Neuronal stem cell (in vitro differentiated cells): ENCODE measurements at regions not wholly inside any gene's neighbourhood (a gene's known extent, or its start where the extent isn't known, plus 50 kb on each side); places are given as distances from the start of the nearest gene placed in this dataset.
"Not testable (repeated sequence)": the region's sequence is repeated elsewhere in the genome, so short reads cannot be mapped to it uniquely, and the experiment has no call there.

Experiments used
- DNase-seq: peaks from one replicate; pipeline ENCODE4 v3.0.0-alpha.2; 2013; ENCODE audit warnings: low spot score
- H2AFZ ChIP-seq: one replicate; pipeline ENCODE4 v1.6.1; 2013; ENCODE audit warnings: mild to moderate bottlenecking, low read length, inconsistent platforms
- H2AK5ac ChIP-seq: 2 replicates; pipeline ENCODE4 v1.6.1; 2013; ENCODE audit warnings: low read depth, mild to moderate bottlenecking, inconsistent platforms, low read length, moderate library complexity, mixed read lengths
- H2BK120ac ChIP-seq: 2 replicates; pipeline ENCODE4 v1.6.1; 2013; ENCODE audit warnings: low read depth, mild to moderate bottlenecking, inconsistent platforms, low read length, moderate library complexity, mixed read lengths
- H2BK12ac ChIP-seq: one replicate; pipeline ENCODE4 v1.6.1; 2013; ENCODE audit warnings: low read length, inconsistent platforms
- H2BK15ac ChIP-seq: 2 replicates; pipeline ENCODE4 v1.6.1; 2013; ENCODE audit warnings: mild to moderate bottlenecking, low read length, inconsistent platforms, mixed read lengths
- H2BK5ac ChIP-seq: one replicate; pipeline ENCODE4 v1.6.1; 2013; ENCODE audit warnings: inconsistent platforms, mild to moderate bottlenecking, low read length, moderate library complexity
- H3K14ac ChIP-seq: one replicate; pipeline ENCODE4 v1.6.1; 2013; ENCODE audit warnings: low read length, inconsistent platforms
- H3K18ac ChIP-seq: 2 replicates; pipeline ENCODE4 v1.6.1; 2013; ENCODE audit warnings: low read length, inconsistent platforms
- H3K23ac ChIP-seq: 2 replicates; pipeline ENCODE4 v1.6.1; 2013; ENCODE audit warnings: low read depth, mild to moderate bottlenecking, mixed read lengths, low read length, inconsistent platforms; ENCODE audit not compliant: poor library complexity
- H3K27ac ChIP-seq: replicated peaks from 3 replicates; pipeline ENCODE4 v1.5.1; 2013; ENCODE audit warnings: low read length, inconsistent platforms
- H3K27me3 ChIP-seq, 3 experiments: 2 replicates each; pipeline ENCODE4 v1.6.1; 2013; ENCODE audit warnings: low read length in 3 of 3, mild to moderate bottlenecking in 2 of 3, inconsistent platforms in 1 of 3, low read depth in 1 of 3, mixed read lengths in 1 of 3, moderate library complexity in 1 of 3; ENCODE audit not compliant: control insufficient read depth in 3 of 3, insufficient read depth in 3 of 3
- H3K36me3 ChIP-seq, 2 donors: replicated peaks in 1 of 2; 2 replicates each; pipeline ENCODE4 v1.6.1; 2013; ENCODE audit warnings: low read length in 2 of 2; ENCODE audit not compliant: control insufficient read depth in 2 of 2, insufficient read depth in 2 of 2
- H3K4ac ChIP-seq: 2 replicates; pipeline ENCODE4 v1.6.1; 2013; ENCODE audit warnings: inconsistent platforms, mild to moderate bottlenecking, low read length, moderate library complexity
- H3K4me1 ChIP-seq, 2 donors: 1 replicate in 1 of 2; 2 replicates in 1 of 2; pipeline ENCODE4 v1.6.1; 2013; ENCODE audit warnings: low read length in 2 of 2, low read depth in 1 of 2; ENCODE audit not compliant: control insufficient read depth in 2 of 2, insufficient read depth in 1 of 2
- H3K4me2 ChIP-seq: one replicate; pipeline ENCODE4 v1.6.1; 2013; ENCODE audit warnings: mild to moderate bottlenecking, low read length, inconsistent platforms; ENCODE audit not compliant: insufficient read depth, poor library complexity, severe bottlenecking
- H3K4me3 ChIP-seq, 2 donors: 2 replicates each; pipeline ENCODE4 v1.5.1; 2013; ENCODE audit warnings: low read length in 2 of 2, mild to moderate bottlenecking in 2 of 2, inconsistent platforms in 1 of 2, moderate library complexity in 1 of 2
- H3K79me1 ChIP-seq: one replicate; pipeline ENCODE4 v1.6.1; 2013; ENCODE audit warnings: low read depth, mild to moderate bottlenecking, inconsistent platforms, low read length, moderate library complexity
- H3K9ac ChIP-seq: one replicate; pipeline ENCODE4 v1.6.1; 2013; ENCODE audit warnings: mild to moderate bottlenecking, low read depth, low read length, inconsistent platforms; ENCODE audit not compliant: poor library complexity
- H3K9me3 ChIP-seq, 2 donors: replicated peaks in 1 of 2; 2 replicates each; pipeline versions ENCODE3 to v1.6.1; 2013; ENCODE audit warnings: low read length in 2 of 2, mild to moderate bottlenecking in 2 of 2, inconsistent platforms in 1 of 2, low read depth in 1 of 2, mixed read lengths in 1 of 2, moderate library complexity in 1 of 2; ENCODE audit not compliant: control insufficient read depth in 2 of 2, insufficient read depth in 1 of 2
- H4K8ac ChIP-seq: one replicate; pipeline ENCODE4 v1.6.1; 2013; ENCODE audit warnings: low read depth, mild to moderate bottlenecking, inconsistent platforms, low read length, moderate library complexity
- H4K91ac ChIP-seq: one replicate; pipeline ENCODE4 v1.6.1; 2013; ENCODE audit warnings: low read length, low read depth, mild to moderate bottlenecking, inconsistent platforms; ENCODE audit not compliant: poor library complexity
- WGBS, 2 donors: extraction: QIAGEN DNeasy Blood & Tissue Kit; methylation state at CpG; one replicate each; pipeline ENCODE4 v1.1.7; 2013; ENCODE audit warnings: missing lambda C conversion rate in 2 of 2, mixed read lengths in 1 of 2; ENCODE audit not compliant: insufficient read length in 2 of 2, insufficient replicate concordance in 1 of 2; ENCODE audit errors: extremely low coverage in 2 of 2; 5-methylcytosine and 5-hydroxymethylcytosine counted together

GRCh38 chr5:174504266-174504726 lies 220.1 kb upstream of the MSX2 start:
- H3K9me3 ChIP-seq = no peaks in the 10 kb centered on the region
- no peaks in the 10 kb centered on the region for H3K27me3 ChIP-seq
- no CpG with 5 or more reads among the region's 9 CpGs for WGBS, 2 donors
- no peak overlapping the region for H3K9ac ChIP-seq
- no peak overlapping the region for H2BK12ac ChIP-seq
- no peak overlapping the region for H4K91ac ChIP-seq
- no peak overlapping the region for H2AK5ac ChIP-seq
- H3K4me3 ChIP-seq = no peak overlapping the region
- H3K79me1 ChIP-seq = no peaks in the 10 kb centered on the region
- no peak overlapping the region for H2BK120ac ChIP-seq
- H3K4me1 ChIP-seq = no peaks in the 10 kb centered on the region
- no peak overlapping the region for H3K14ac ChIP-seq
- no peak overlapping the region for H3K27ac ChIP-seq
- H3K18ac ChIP-seq = no peak overlapping the region
- no peak overlapping the region for H2BK15ac ChIP-seq
- H3K4ac ChIP-seq = no peak overlapping the region
- DNase-seq = no peak
- H3K36me3 ChIP-seq = no peaks in the 10 kb centered on the region
- no peak overlapping the region for H2AFZ ChIP-seq
- H4K8ac ChIP-seq = no peak overlapping the region
- no peak overlapping the region for H3K4me2 ChIP-seq
- no peak overlapping the region for H2BK5ac ChIP-seq
- no peak overlapping the region for H3K23ac ChIP-seq

DNA sequence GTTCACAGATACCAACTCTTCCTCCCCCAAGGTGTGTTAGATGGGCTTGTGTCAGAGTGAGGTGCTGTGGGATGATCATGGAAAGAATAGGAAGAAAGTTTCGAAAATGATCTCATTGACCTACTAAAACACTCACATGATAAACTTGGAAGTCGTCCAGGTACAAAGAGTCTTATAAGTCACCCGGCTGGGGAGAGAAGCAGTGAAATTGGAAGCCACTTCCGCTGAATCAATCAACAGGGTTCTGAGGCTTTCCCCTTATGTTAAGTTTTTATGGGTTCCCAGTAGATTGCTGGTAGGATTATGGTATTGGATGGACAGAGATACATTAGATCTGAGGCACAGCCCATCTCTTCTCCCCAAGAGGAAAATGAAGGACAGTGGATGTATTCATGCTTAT lies 218.8 kb upstream of the MSX2 start:
- Histone ChIP-seq H2BK5ac (no peak overlapping the region), H3K36me3 (no peaks in the 10 kb centered on the region), H3K14ac (no peak overlapping the region), H4K91ac (no peak overlapping the region), H2AFZ (no peak overlapping the region), H3K4me1 (no peaks in the 10 kb centered on the region), H4K8ac (no peak overlapping the region), H3K4me2 (no peak overlapping the region), H2BK12ac (no peak overlapping the region), H2BK15ac (no peak overlapping the region), H2AK5ac (no peak overlapping the region), H3K27ac (no peak overlapping the region), H3K27me3 (no peaks in the 10 kb centered on the region), H3K23ac (no peak overlapping the region), H3K18ac (no peak overlapping the region), H3K4me3 (no peak overlapping the region), H3K9me3 (no peaks in the 10 kb centered on the region), H3K4ac (no peak overlapping the region), H3K79me1 (no peaks in the 10 kb centered on the region), H3K9ac (no peak overlapping the region), H2BK120ac (no peak overlapping the region)
- DNase-seq = no peak
- WGBS, 2 donors = no CpG with 5 or more reads among the region's 4 CpGs

DNA sequence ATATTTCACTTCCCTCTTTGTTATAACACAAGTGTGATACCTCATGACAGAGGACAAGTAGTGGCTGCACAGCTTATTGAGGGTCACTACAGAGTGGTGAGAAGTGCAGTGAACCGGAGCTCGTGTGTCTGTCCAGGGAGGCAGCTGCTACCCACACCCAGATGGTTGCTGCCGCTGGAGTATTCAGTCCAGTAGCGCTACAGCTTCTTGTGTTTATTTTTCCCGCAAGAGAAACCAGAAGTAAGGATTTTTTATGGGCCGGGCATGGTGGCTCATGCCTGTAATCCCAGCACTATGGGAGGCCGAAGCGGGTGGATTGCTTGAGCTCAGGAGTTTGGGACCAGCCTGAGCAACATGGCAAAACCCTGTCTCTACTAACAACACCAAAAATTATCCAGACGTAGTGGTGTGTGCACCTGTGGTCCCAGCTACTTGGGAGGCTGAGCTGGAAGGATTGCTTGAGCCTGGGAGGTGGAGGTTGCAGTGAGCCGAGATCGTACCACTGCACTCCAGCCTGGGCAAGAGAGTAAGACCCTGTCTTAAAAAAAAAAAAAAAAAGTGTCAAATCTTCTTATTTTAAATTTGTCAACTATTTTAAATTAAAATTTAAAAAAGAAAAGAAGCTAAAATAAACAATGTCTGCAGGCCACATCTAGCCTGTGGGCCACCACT lies 213.5 kb upstream of the MSX2 start:
- not testable (repeated sequence) for H4K8ac ChIP-seq, H2AFZ ChIP-seq, H3K23ac ChIP-seq, H3K79me1 ChIP-seq, H3K9ac ChIP-seq, H3K4ac ChIP-seq, H2BK15ac ChIP-seq, H2BK5ac ChIP-seq, H3K27me3 ChIP-seq, H2BK120ac ChIP-seq, H3K14ac ChIP-seq, H3K27ac ChIP-seq, H3K9me3 ChIP-seq, H3K4me2 ChIP-seq, DNase-seq, H3K4me3 ChIP-seq, H3K36me3 ChIP-seq, H3K4me1 ChIP-seq, H4K91ac ChIP-seq, H2AK5ac ChIP-seq, H3K18ac ChIP-seq, H2BK12ac ChIP-seq
- WGBS, 2 donors = no CpG with 5 or more reads among the region's 11 CpGs

GRCh38 chr5:174511714-174512253 lies 212.6 kb upstream of the MSX2 start:
- no peak overlapping the region for H2AK5ac ChIP-seq
- no peaks in the 10 kb centered on the region for H3K36me3 ChIP-seq
- H3K18ac ChIP-seq = no peak overlapping the region
- no peaks in the 10 kb centered on the region for H3K79me1 ChIP-seq
- H2AFZ ChIP-seq = no peak overlapping the region
- no peak overlapping the region for H3K4me2 ChIP-seq
- no peak overlapping the region for H3K27ac ChIP-seq
- no peak overlapping the region for H3K23ac ChIP-seq
- no peak overlapping the region for H3K14ac ChIP-seq
- no peaks in the 10 kb centered on the region for H3K27me3 ChIP-seq
- no peak overlapping the region for H3K4ac ChIP-seq
- H3K9me3 ChIP-seq = no peaks in the 10 kb centered on the region
- H4K8ac ChIP-seq = no peak overlapping the region
- no peak overlapping the region for H3K9ac ChIP-seq
- H2BK12ac ChIP-seq = no peak overlapping the region
- no peak overlapping the region for H2BK120ac ChIP-seq
- no peak overlapping the region for H3K4me3 ChIP-seq
- no peak overlapping the region for H2BK15ac ChIP-seq
- WGBS, 2 donors = no CpG with 5 or more reads among the region's 5 CpGs
- no peak overlapping the region for H4K91ac ChIP-seq
- no peak for DNase-seq
- H3K4me1 ChIP-seq = peaks cover 0 to 2% of the 10 kb centered on the region in 2 donors
- no peak overlapping the region for H2BK5ac ChIP-seq
